ENCODE measurements at regions not wholly inside any gene's neighbourhood (a gene's known extent, or its start where the extent isn't known, plus 50 kb on each side); places are given as distances from the start of the nearest gene placed in this dataset.
A peak's percentile ranks its signal among the peaks of the same experiment; 100 is the strongest.

DNA sequence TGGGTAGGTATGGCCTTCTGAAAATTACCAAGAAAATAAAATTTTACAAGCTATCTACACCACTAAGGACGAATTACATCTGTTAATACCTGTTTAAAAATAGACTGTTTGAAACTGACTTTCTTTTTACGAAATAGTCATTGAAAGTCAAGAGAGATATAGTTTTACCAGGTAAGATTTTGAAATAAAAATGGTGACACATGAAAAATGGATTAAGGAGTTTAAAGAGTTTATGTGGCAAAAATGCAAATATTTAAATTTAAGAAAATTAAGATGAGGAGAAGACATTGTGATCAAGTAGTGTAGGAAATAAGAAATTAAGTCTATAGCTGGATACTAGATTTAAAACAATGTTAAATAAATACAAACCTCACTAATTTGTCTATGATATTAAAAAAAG lies 271.5 kb downstream of the TRIB2 start:
- Mint-ChIP-seq H3K27me3 (peaks cover 14% of the 10 kb centered on the region), H3K9me3 (ENCODE audit: insufficient read depth) (no peaks in the 10 kb centered on the region), H3K4me3 (no peak overlapping the region), H3K27ac (no peak overlapping the region), H3K4me1 (no peaks in the 10 kb centered on the region)
- no peaks in the 10 kb centered on the region for H4K20me1 ChIP-seq (ENCODE audit: control insufficient read depth, insufficient read depth, low read length, poor library complexity, severe bottlenecking)
- H3K9ac ChIP-seq (ENCODE audit: low read length) = no peak overlapping the region
- ATAC-seq (ENCODE audit: low read depth) = no peak
- no peaks in the 10 kb centered on the region for H3K36me3 ChIP-seq (replicated peaks in 1 of 2; ENCODE audit: control extremely low read depth in 1 of 2, control insufficient read depth in 1 of 2, extremely low read depth in 1 of 2, insufficient read depth in 2 of 2, low read length in 1 of 2)
- ChIA-PET POLR2A (interaction anchor here (0.6 kb wide), 1 partner anchor 868 kb away, joined by 9 read pairs; no protein-coding TSS in a partner anchor), CTCF (no interaction called here)
- no peak overlapping the region for H3K4me2 ChIP-seq (replicated peaks; ENCODE audit: low read depth, low read length, poor library complexity, severe bottlenecking)
- intact Hi-C loops (cut with micrococcal nuclease) = no loop called here
- H3K4me3 ChIP-seq (ENCODE audit: control extremely low read depth in 1 of 5, extremely low read depth in 1 of 5, insufficient read depth in 1 of 5, low read depth in 2 of 5, low read length in 4 of 5) = no peak overlapping the region
- WGBS (ENCODE audit: insufficient coverage) = no CpG with 5 or more reads among the region's 2 CpGs
- TF ChIP-seq EZH2 (IDR thresholded peaks at IDR 0.05; ENCODE audit: borderline replicate concordance, insufficient read depth, low read depth, low read length, poor library complexity, severe bottlenecking) = no peak
- TF ChIP-seq, protein P1, sequence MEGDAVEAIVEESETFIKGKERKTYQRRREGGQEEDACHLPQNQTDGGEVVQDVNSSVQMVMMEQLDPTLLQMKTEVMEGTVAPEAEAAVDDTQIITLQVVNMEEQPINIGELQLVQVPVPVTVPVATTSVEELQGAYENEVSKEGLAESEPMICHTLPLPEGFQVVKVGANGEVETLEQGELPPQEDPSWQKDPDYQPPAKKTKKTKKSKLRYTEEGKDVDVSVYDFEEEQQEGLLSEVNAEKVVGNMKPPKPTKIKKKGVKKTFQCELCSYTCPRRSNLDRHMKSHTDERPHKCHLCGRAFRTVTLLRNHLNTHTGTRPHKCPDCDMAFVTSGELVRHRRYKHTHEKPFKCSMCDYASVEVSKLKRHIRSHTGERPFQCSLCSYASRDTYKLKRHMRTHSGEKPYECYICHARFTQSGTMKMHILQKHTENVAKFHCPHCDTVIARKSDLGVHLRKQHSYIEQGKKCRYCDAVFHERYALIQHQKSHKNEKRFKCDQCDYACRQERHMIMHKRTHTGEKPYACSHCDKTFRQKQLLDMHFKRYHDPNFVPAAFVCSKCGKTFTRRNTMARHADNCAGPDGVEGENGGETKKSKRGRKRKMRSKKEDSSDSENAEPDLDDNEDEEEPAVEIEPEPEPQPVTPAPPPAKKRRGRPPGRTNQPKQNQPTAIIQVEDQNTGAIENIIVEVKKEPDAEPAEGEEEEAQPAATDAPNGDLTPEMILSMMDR (IDR thresholded peaks at IDR 0.05) = no peak
- no peaks in the 10 kb centered on the region for H3K9me3 ChIP-seq (ENCODE audit: control extremely low read depth in 1 of 3, control insufficient read depth in 2 of 3, insufficient read depth in 1 of 3, low read length in 2 of 3)
- no peak overlapping the region for H2AFZ ChIP-seq (ENCODE audit: insufficient read depth, low read depth, low read length, poor library complexity, severe bottlenecking)
- no peaks in the 10 kb centered on the region for H3K4me1 ChIP-seq (ENCODE audit: control insufficient read depth in 2 of 2, insufficient read depth in 2 of 2, low read length in 2 of 2)
- no peaks in the 10 kb centered on the region for H3K27me3 ChIP-seq (replicated peaks in 1 of 4; ENCODE audit: control extremely low read depth in 1 of 4, control insufficient read depth in 3 of 4, insufficient read depth in 4 of 4, low read length in 3 of 4)
- H3K27ac ChIP-seq (ENCODE audit: low read length in 2 of 2) = no peak overlapping the region
- DNase-seq = no peak
- H3K79me2 ChIP-seq (ENCODE audit: control insufficient read depth, insufficient read depth, low read length) = no peaks in the 10 kb centered on the region

DNA sequence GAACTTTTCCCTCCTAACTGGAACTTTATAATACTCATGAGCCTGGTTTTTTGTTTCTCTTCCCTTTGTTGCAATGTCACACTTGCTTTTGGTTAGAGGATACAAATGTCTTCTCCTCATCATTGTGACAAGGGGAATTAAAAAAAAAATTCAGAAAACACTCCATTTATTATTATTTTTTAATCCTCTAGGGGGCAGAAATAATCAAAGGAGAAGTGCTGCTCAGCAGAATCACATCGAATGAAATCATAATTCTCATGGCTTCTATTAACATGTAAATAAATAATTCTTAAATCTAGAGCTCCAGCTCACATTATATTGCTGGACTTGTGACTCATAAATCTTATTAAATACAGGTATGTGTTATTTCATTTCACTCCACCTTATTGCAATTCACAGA lies 273.8 kb downstream of the TRIB2 start:
- Histone ChIP-seq H3K36me3 (replicated peaks in 1 of 2; ENCODE audit: control extremely low read depth in 1 of 2, control insufficient read depth in 1 of 2, extremely low read depth in 1 of 2, insufficient read depth in 2 of 2, low read length in 1 of 2) (no peaks in the 10 kb centered on the region), H3K9me3 (ENCODE audit: control extremely low read depth in 1 of 3, control insufficient read depth in 2 of 3, insufficient read depth in 1 of 3, low read length in 2 of 3) (no peaks in the 10 kb centered on the region), H3K27ac (ENCODE audit: low read length in 2 of 2) (no peak overlapping the region), H3K79me2 (ENCODE audit: control insufficient read depth, insufficient read depth, low read length) (no peaks in the 10 kb centered on the region), H3K27me3 (replicated peaks in 1 of 4; ENCODE audit: control extremely low read depth in 1 of 4, control insufficient read depth in 3 of 4, insufficient read depth in 4 of 4, low read length in 3 of 4) (no peaks in the 10 kb centered on the region), H2AFZ (ENCODE audit: insufficient read depth, low read depth, low read length, poor library complexity, severe bottlenecking) (no peak overlapping the region), H3K9ac (ENCODE audit: low read length) (no peak overlapping the region), H3K4me2 (replicated peaks; ENCODE audit: low read depth, low read length, poor library complexity, severe bottlenecking) (no peak overlapping the region), H3K4me1 (ENCODE audit: control insufficient read depth in 2 of 2, insufficient read depth in 2 of 2, low read length in 2 of 2) (no peaks in the 10 kb centered on the region), H4K20me1 (ENCODE audit: control insufficient read depth, insufficient read depth, low read length, poor library complexity, severe bottlenecking) (no peaks in the 10 kb centered on the region), H3K4me3 (ENCODE audit: control extremely low read depth in 1 of 5, extremely low read depth in 1 of 5, insufficient read depth in 1 of 5, low read depth in 2 of 5, low read length in 4 of 5) (no peak overlapping the region)
- Mint-ChIP-seq H3K4me1 (no peaks in the 10 kb centered on the region), H3K27me3 (peaks cover 17% of the 10 kb centered on the region), H3K27ac (no peak overlapping the region), H3K4me3 (no peak overlapping the region), H3K9me3 (ENCODE audit: insufficient read depth) (no peaks in the 10 kb centered on the region)
- no peak for TF ChIP-seq EZH2 (IDR thresholded peaks at IDR 0.05; ENCODE audit: borderline replicate concordance, insufficient read depth, low read depth, low read length, poor library complexity, severe bottlenecking)
- TF ChIP-seq, protein P1 (IDR thresholded peaks at IDR 0.05) = peak; percentile 66
- ChIA-PET POLR2A (no interaction called here), CTCF (interaction anchor here (0.7 to 3.5 kb wide), 3 partner anchors 11 to 1159 kb away, joined by 3 to 20 read pairs (median 3); no protein-coding TSS in a partner anchor)
- DNase-seq (no peak), ATAC-seq (ENCODE audit: low read depth) (no peak)
- WGBS (ENCODE audit: insufficient coverage) = no CpG with 5 or more reads among the region's 1 CpG
- intact Hi-C loops (cut with micrococcal nuclease) = no loop called here

Data from B cell (primary cell).